Fibroblast of lung (primary cell): ENCODE measurements at regions not wholly inside any gene's neighbourhood (a gene's known extent, or its start where the extent isn't known, plus 50 kb on each side); places are given as distances from the start of the nearest gene placed in this dataset.

Experiments
- DNase-seq, 2 donors: peaks; one replicate each; pipeline versions ENCODE4 v3.0.0 to v3.0.0-alpha.2; 2010; ENCODE audit warnings: low read depth in 2 of 2
- H2AFZ ChIP-seq: 2 replicates; pipeline ENCODE4 v1.5.1; 2012; ENCODE audit warnings: low read length, control low read depth, inconsistent platforms
- H3K27ac ChIP-seq: 2 replicates; pipeline ENCODE4 v1.5.1; 2011; ENCODE audit warnings: low read length, control low read depth; ENCODE audit not compliant: insufficient read depth
- H3K27me3 ChIP-seq: 2 replicates; pipeline ENCODE4 v1.5.1; 2011; ENCODE audit warnings: mild to moderate bottlenecking, low read length; ENCODE audit not compliant: control insufficient read depth, insufficient read depth
- H3K36me3 ChIP-seq: 2 replicates; pipeline ENCODE4 v1.5.1; 2011; ENCODE audit warnings: low read length; ENCODE audit not compliant: control insufficient read depth, insufficient read depth
- H3K4me1 ChIP-seq: 2 replicates; pipeline ENCODE4 v1.5.1; 2011; ENCODE audit warnings: low read length; ENCODE audit not compliant: control insufficient read depth, insufficient read depth; ENCODE audit errors: extremely low read depth
- H3K4me2 ChIP-seq: 2 replicates; pipeline ENCODE4 v1.5.1; 2011; ENCODE audit warnings: low read length, control low read depth; ENCODE audit not compliant: insufficient read depth; ENCODE audit errors: extremely low read depth
- H3K4me3 ChIP-seq, 4 experiments: fragments of 200-600 bp in 1 of 4; sonication (generic) in 1 of 4; replicated peaks in 1 of 4; 2 replicates each; pipeline ENCODE4 v1.5.1; 2011 to 2016; ENCODE audit warnings: low read length in 4 of 4, low read depth in 3 of 4, mild to moderate bottlenecking in 3 of 4, control low read depth in 2 of 4, inconsistent platforms in 1 of 4, mixed read lengths in 1 of 4; ENCODE audit not compliant: insufficient read depth in 1 of 4; ENCODE audit errors: control extremely low read depth in 1 of 4
- H3K79me2 ChIP-seq: 2 replicates; pipeline ENCODE4 v1.5.1; 2012; ENCODE audit warnings: mild to moderate bottlenecking, low read length, inconsistent platforms; ENCODE audit not compliant: control insufficient read depth, insufficient read depth
- H3K9ac ChIP-seq: 2 replicates; pipeline ENCODE4 v1.5.1; 2011; ENCODE audit warnings: mild to moderate bottlenecking, low read length, control low read depth; ENCODE audit not compliant: insufficient read depth
- H3K9me3 ChIP-seq: 2 replicates; pipeline ENCODE4 v1.5.1; 2012; ENCODE audit warnings: low read depth, low read length; ENCODE audit not compliant: control insufficient read depth, insufficient read depth
- H4K20me1 ChIP-seq: 2 replicates; pipeline ENCODE4 v1.5.1; 2011; ENCODE audit warnings: low read length; ENCODE audit not compliant: control insufficient read depth, insufficient read depth; ENCODE audit errors: extremely low read depth
- EZH2 ChIP-seq: IDR thresholded peaks from 2 replicates; pipeline ENCODE4 v1.5.1; 2012; ENCODE audit warnings: low read length, control low read depth, mild to moderate bottlenecking; ENCODE audit errors: missing control alignments
- TF ChIP-seq, protein P1 (sequence below), 2 donors: IDR thresholded peaks in 1 of 2; conservative IDR thresholded peaks in 1 of 2; 1 replicate in 1 of 2; 2 replicates in 1 of 2; pipeline ENCODE4 v1.5.1; 2011 to 2012; ENCODE audit warnings: low read length in 2 of 2, control low read depth in 1 of 2, inconsistent platforms in 1 of 2, low read depth in 1 of 2, mild to moderate bottlenecking in 1 of 2

DNA sequence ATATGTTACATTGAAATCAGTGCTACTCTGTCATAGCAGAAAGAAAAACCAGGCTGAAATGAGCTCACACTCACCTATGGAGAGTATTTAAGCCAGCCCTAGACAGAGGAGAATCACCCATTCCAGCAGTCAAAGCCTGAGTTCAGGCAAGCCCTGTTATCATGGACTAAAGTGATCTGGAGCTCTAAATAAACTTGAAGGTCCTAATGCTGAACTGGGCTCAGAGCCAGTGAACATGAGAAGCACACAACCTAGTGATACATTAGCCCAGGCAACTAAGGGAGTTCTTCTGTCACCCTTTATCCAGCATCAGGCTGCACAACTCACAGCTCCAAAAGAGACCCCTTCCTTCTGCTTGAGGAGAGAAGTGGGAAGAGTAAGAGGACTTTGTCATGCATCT lies 425.0 kb downstream of the COL12A1 start:
- DNase-seq, result no peak
- Histone ChIP-seq H3K27ac (no peak overlapping the region), H4K20me1 (no peaks in the 10 kb centered on the region), H3K9ac (no peak overlapping the region), H3K4me1 (no peaks in the 10 kb centered on the region), H3K27me3 (no peaks in the 10 kb centered on the region), H3K36me3 (no peaks in the 10 kb centered on the region), H3K79me2 (no peaks in the 10 kb centered on the region), H3K4me3 (no peak overlapping the region), H3K9me3 (no peaks in the 10 kb centered on the region), H3K4me2 (no peak overlapping the region), H2AFZ (no peak overlapping the region)
- no peak for TF ChIP-seq EZH2
- TF ChIP-seq, protein P1, sequence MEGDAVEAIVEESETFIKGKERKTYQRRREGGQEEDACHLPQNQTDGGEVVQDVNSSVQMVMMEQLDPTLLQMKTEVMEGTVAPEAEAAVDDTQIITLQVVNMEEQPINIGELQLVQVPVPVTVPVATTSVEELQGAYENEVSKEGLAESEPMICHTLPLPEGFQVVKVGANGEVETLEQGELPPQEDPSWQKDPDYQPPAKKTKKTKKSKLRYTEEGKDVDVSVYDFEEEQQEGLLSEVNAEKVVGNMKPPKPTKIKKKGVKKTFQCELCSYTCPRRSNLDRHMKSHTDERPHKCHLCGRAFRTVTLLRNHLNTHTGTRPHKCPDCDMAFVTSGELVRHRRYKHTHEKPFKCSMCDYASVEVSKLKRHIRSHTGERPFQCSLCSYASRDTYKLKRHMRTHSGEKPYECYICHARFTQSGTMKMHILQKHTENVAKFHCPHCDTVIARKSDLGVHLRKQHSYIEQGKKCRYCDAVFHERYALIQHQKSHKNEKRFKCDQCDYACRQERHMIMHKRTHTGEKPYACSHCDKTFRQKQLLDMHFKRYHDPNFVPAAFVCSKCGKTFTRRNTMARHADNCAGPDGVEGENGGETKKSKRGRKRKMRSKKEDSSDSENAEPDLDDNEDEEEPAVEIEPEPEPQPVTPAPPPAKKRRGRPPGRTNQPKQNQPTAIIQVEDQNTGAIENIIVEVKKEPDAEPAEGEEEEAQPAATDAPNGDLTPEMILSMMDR (conservative IDR thresholded peaks at IDR 0.05 in 1 of 2, IDR thresholded peaks at IDR 0.05 in 1 of 2; ENCODE audit: low read depth in 1 of 2, low read length in 2 of 2), result no peak

DNA sequence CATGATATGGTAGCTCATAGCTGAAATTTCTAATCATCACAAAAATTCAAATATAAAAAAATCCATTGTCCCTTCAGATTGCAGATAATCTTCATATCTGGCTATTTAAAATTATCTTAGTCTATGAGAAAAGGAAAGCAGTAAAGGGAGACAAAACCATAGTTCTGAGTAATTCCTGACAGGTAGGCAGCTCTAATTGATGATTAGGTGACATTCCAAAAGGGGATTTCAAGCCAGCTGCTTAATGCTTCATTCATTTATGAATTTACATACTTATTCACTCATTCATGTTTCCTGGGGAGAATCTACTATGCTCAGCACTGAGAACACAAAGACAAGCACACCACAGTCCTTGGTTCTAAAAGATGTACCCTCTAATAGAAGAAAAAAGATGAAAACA lies 437.1 kb downstream of the COL12A1 start:
- TF ChIP-seq, protein P1 (conservative IDR thresholded peaks at IDR 0.05 in 1 of 2, IDR thresholded peaks at IDR 0.05 in 1 of 2; ENCODE audit: low read depth in 1 of 2, low read length in 2 of 2), result no peak
- TF ChIP-seq EZH2, result no peak
- Histone ChIP-seq H4K20me1 (no peaks in the 10 kb centered on the region), H3K27me3 (no peaks in the 10 kb centered on the region), H3K9ac (no peak overlapping the region), H3K4me1 (no peaks in the 10 kb centered on the region), H3K79me2 (no peaks in the 10 kb centered on the region), H3K9me3 (no peaks in the 10 kb centered on the region), H3K36me3 (no peaks in the 10 kb centered on the region), H3K4me2 (no peak overlapping the region), H3K4me3 (no peak overlapping the region), H3K27ac (no peak overlapping the region), H2AFZ (no peak overlapping the region)
- DNase-seq, result no peak

DNA sequence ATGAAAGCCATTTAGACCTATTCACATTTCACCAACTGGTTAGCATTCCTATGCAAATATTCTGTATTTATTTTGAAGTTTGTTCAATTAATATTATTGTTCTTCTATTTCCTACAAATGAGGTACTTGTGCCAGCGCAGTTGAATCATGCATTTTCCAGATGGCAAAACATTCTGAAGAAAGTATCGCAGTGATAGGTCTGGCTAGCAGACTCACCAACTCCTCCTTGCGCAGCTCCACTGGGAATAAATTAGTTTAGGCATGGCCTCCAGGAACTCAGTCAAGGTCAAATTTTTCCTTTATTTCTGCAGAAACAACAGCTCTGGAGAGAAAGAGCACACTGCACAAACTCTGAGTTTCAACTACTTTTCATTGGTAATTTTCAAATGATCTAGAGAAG lies 437.7 kb downstream of the COL12A1 start:
- DNase-seq, result no peak
- Histone ChIP-seq H3K4me2 (no peak overlapping the region), H3K27me3 (no peaks in the 10 kb centered on the region), H3K79me2 (no peaks in the 10 kb centered on the region), H2AFZ (no peak overlapping the region), H3K9me3 (no peaks in the 10 kb centered on the region), H3K4me1 (no peaks in the 10 kb centered on the region), H3K36me3 (no peaks in the 10 kb centered on the region), H4K20me1 (no peaks in the 10 kb centered on the region), H3K9ac (no peak overlapping the region), H3K4me3 (no peak overlapping the region), H3K27ac (no peak overlapping the region)
- TF ChIP-seq, protein P1 (conservative IDR thresholded peaks at IDR 0.05 in 1 of 2, IDR thresholded peaks at IDR 0.05 in 1 of 2; ENCODE audit: low read depth in 1 of 2, low read length in 2 of 2), result no peak
- TF ChIP-seq EZH2, result no peak
